HL-60 (cell line): ENCODE measurements at regions not wholly inside any gene's neighbourhood (a gene's known extent, or its start where the extent isn't known, plus 50 kb on each side); places are given as distances from the start of the nearest gene placed in this dataset.

Experiments
- GABPA ChIP-seq: IDR thresholded peaks from 2 replicates; pipeline ENCODE4 v1.6.1; 2012; ENCODE audit warnings: low read depth
- POLR2AphosphoS5 ChIP-seq: IDR thresholded peaks from 2 replicates; pipeline ENCODE4 v1.6.1; 2012; ENCODE audit warnings: low read depth
- SPI1 ChIP-seq: IDR thresholded peaks from 2 replicates; pipeline ENCODE4 v1.6.1; 2012; ENCODE audit warnings: low read depth, mild to moderate bottlenecking, borderline replicate concordance
- TF ChIP-seq, protein P1 (sequence below): IDR thresholded peaks from one replicate; pipeline ENCODE4 v1.5.1; 2011; ENCODE audit warnings: low read length, control low read depth, inconsistent platforms; ENCODE audit not compliant: insufficient read depth

- TF ChIP-seq, protein P1, sequence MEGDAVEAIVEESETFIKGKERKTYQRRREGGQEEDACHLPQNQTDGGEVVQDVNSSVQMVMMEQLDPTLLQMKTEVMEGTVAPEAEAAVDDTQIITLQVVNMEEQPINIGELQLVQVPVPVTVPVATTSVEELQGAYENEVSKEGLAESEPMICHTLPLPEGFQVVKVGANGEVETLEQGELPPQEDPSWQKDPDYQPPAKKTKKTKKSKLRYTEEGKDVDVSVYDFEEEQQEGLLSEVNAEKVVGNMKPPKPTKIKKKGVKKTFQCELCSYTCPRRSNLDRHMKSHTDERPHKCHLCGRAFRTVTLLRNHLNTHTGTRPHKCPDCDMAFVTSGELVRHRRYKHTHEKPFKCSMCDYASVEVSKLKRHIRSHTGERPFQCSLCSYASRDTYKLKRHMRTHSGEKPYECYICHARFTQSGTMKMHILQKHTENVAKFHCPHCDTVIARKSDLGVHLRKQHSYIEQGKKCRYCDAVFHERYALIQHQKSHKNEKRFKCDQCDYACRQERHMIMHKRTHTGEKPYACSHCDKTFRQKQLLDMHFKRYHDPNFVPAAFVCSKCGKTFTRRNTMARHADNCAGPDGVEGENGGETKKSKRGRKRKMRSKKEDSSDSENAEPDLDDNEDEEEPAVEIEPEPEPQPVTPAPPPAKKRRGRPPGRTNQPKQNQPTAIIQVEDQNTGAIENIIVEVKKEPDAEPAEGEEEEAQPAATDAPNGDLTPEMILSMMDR, result no peak
- TF ChIP-seq GABPA, result no peak
- no peak for TF ChIP-seq POLR2AphosphoS5
- no peak for TF ChIP-seq SPI1
Measured at GRCh38 chr4:13088726-13089658, 395.1 kb downstream of the RAB28 start.
